ENCODE measurements at regions not wholly inside any gene's neighbourhood (a gene's known extent, or its start where the extent isn't known, plus 50 kb on each side); places are given as distances from the start of the nearest gene placed in this dataset.
"Not testable (repeated sequence)": the region's sequence is repeated elsewhere in the genome, so short reads cannot be mapped to it uniquely, and the experiment has no call there.

GRCh38 chr3:189375532-189375931, 203.8 kb downstream of the TPRG1 start:
- DNase-seq (ENCODE audit: low read depth): no peak

DNA sequence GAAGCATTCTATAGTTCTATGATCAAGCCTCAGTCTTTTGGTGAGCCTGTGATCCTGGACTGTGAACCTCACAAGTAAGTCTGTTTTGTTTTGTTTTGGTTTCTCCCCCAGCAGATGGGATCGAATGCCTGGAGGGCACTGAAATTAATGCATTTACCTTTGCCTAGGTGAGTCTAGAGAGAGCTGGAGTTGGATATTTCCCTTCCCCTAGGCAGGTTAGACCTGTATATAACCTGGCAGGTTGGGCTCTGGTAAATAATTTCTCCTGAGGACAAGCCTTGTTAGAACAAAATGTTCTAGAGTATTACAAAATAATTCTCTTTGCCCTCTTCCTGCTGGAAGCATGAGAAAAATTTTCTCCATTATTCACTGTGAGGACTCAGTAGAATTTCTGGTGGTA, 211.9 kb downstream of the TPRG1 start:
- peak; percentile 41 for DNase-seq (ENCODE audit: low read depth)

GRCh38 chr3:189385880-189386279, 214.1 kb downstream of the TPRG1 start:
- not testable (repeated sequence) for DNase-seq (ENCODE audit: low read depth)

DNA sequence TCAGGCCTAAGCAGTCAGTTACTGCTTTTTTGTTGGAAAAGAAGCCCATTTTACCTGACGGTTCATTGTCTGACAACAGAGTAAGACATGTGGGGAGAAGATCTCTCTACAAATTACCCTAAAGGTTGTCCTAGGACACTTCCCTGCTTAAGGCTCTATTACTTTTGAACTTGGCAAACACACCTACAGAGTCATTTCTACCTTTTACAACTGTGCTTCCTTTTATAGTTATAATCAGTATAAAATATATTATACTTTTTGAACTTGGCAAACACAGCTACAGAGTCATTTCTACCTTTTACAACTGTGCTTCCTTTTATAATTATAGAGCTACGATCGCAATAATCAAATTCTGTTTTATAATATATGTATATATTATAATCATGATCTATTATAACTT, 215.0 kb downstream of the TPRG1 start:
- DNase-seq (ENCODE audit: low read depth): no peak

GRCh38 chr3:189389346-189389745, 217.6 kb downstream of the TPRG1 start:
- peak; percentile 26 for DNase-seq (ENCODE audit: low read depth)

GRCh38 chr3:189393598-189393997, 221.8 kb downstream of the TPRG1 start:
- peak; percentile 18 for DNase-seq (ENCODE audit: low read depth)

DNA sequence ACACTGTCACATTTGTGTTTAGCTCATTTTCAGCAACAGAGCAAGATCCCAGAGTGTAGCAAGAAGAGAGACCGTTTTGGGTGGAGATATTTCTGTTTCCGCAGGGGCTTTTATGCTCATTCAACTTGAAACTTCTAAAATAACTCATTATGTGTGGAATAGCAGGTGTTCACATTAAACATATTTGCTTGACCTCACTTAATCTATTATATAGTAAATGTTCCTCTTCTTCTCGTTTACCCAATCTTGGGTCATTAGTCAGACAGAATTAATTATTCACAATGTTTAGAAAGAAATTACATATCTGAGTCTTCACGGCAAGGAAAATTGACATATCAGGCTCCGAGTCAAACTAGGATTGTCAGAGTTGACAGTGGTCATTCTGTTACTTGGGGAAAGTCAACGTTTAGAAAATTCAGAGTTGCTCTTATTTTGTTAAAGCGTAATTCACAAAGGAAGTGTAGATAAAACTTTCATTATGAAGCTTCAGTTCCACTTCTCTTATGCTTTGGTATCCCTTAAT, 222.9 kb downstream of the TPRG1 start:
- no peak for DNase-seq (ENCODE audit: low read depth)

DNA sequence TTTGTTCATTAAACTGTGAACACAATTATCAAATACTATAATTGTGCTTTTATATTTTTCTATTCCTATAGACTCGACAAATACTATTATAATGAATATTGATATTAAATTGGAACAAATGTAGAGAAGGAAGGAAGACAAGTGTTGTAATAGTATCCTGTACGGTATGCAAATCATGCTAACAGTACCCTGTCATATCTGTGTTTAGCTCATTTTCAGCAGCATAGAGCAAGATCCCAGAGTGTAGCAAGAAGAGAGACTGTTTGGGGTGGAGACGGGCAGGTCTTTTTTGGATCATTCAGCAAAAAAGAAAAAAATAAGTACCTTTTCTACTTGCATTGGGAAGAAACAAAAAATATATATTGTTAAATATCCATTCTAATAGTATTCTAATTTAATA, 224.1 kb downstream of the TPRG1 start:
- DNase-seq (ENCODE audit: low read depth): no peak

GRCh38 chr3:189398656-189399055, 226.9 kb downstream of the TPRG1 start:
- no peak for DNase-seq (ENCODE audit: low read depth)

GRCh38 chr3:189401196-189401595, 229.4 kb downstream of the TPRG1 start:
- no peak for DNase-seq (ENCODE audit: low read depth)

DNA sequence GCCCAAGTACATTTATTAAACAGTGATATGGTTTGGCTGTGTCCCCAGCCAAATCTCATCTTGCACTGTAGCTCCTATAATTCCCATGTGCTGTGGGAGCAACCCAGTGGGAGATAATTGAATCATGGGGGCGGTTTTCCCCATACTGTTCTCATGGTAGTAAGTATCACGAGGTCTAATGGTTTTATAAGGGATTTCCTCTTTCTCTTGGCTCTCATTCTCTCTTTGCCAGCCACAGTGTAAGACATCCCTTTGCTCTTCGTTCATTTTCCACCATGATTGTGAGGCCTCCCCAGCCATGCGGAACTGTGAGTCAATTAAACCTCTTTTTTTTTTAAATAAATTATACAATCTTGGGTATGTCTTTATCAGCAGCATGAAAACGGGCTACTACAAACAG, 228.0 kb upstream of the TP63 start:
- DNase-seq (ENCODE audit: low read depth): no peak

DNA sequence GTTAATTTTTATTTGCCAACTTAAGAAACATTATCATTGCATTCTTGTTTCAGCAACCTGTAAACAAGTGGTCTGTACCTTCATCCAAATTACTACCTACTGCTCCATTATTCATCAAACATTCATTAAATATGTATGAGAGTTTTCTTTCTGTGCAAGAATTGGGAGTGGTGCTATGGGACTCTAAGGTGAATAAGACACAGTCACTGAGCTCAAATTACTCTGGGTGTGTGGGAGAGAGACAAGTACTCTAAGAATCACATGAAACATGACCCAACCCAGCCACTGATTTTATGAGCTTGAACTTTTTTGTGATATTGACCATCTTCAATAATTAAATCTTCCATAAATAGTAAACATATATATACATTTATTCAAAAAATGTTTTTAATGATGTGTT, 227.2 kb upstream of the TP63 start:
- DNase-seq (ENCODE audit: low read depth): peak; percentile 31

- no peak for DNase-seq (ENCODE audit: low read depth)
These were observed 226.2 kb upstream of the TP63 start for GRCh38 chr3:189404797-189405484.

- no peak for DNase-seq (ENCODE audit: low read depth)
These were observed 225.0 kb upstream of the TP63 start for GRCh38 chr3:189406148-189406547.

GRCh38 chr3:189410522-189410921, 220.7 kb upstream of the TP63 start:
- DNase-seq (ENCODE audit: low read depth): no peak

GRCh38 chr3:189419038-189419437, 212.2 kb upstream of the TP63 start:
- DNase-seq (ENCODE audit: low read depth): no peak

- DNase-seq (ENCODE audit: low read depth): peak; percentile 84
These were observed 211.5 kb upstream of the TP63 start for GRCh38 chr3:189419683-189420082.

- no peak for DNase-seq (ENCODE audit: low read depth)
These were observed 206.3 kb upstream of the TP63 start for GRCh38 chr3:189424922-189425321.

GRCh38 chr3:189429019-189429418, 202.2 kb upstream of the TP63 start:
- DNase-seq (ENCODE audit: low read depth): no peak

DNA sequence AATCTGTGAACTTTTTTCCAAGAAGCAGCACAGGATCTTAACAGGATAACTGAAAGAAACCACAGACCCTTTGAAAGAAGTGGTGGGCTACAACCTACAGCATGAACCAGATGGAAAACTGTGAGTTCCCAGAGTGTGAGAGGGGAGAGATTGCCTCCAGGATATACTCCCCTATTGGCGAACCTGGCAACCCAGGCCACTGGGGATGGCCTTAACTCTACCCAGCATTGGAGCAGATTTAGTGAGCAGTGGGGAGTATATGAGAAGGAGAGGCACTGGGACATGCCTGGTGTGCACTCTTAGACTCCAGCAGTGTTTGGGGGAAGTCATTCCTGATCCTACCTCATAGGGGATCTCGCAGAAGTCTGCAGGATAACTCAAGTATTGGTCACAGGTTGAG, 201.0 kb upstream of the TP63 start:
- DNase-seq (ENCODE audit: low read depth): no peak

GRCh38 chr3:189442257-189442656, 188.9 kb upstream of the TP63 start:
- DNase-seq (ENCODE audit: low read depth): not testable (repeated sequence)

GRCh38 chr3:189446959-189447560, 184.1 kb upstream of the TP63 start:
- DNase-seq (ENCODE audit: low read depth): no peak

- DNase-seq (ENCODE audit: low read depth): no peak
These were observed 182.1 kb upstream of the TP63 start for GRCh38 chr3:189449084-189449483.

DNA sequence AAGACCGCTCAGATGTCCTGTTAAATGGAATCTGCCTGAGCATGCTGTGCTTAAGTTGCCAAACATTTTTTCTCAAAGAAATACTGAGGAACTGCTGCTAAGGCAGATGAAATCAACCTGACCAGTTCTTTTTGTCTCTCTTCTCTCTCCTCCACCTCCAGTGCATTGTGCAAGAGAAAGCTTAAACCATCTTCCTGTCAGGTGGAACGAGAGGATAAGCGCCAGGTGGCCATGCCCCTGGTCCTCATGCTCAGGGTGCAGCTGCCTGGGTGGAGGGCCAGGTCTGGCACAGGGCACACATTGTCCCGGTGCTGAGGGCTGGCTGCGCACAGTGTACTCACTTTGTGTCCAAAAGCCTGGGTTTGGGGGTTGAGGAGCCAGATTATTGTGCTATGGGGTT, 176.2 kb upstream of the TP63 start:
- no peak for DNase-seq (ENCODE audit: low read depth)
